H1 (cell line): ENCODE measurements at regions not wholly inside any gene's neighbourhood (a gene's known extent, or its start where the extent isn't known, plus 50 kb on each side); places are given as distances from the start of the nearest gene placed in this dataset.

Experiments used
- CHD2 ChIP-seq: IDR thresholded peaks from 2 replicates; pipeline ENCODE4 v1.6.1; 2012; ENCODE audit warnings: low read length, improper control_type of control experiment
- CHD7 ChIP-seq: fragments of 300-600 bp; sonication (generic); IDR thresholded peaks from 2 replicates; pipeline ENCODE4 v1.7.1; 2012; ENCODE audit warnings: low read length, moderate library complexity, mild to moderate bottlenecking, inconsistent platforms; ENCODE audit not compliant: insufficient replicate concordance
- FOSL1 ChIP-seq: IDR thresholded peaks from 2 replicates; pipeline ENCODE4 v1.6.1; 2011; ENCODE audit warnings: mild to moderate bottlenecking, low read depth, low read length, moderate library complexity; ENCODE audit not compliant: insufficient read depth
- MAFK ChIP-seq: IDR thresholded peaks from 2 replicates; pipeline ENCODE4 v1.6.1; 2012; ENCODE audit warnings: low read depth, mild to moderate bottlenecking, improper control_type of control experiment, low read length
- NRF1 ChIP-seq: IDR thresholded peaks from 2 replicates; pipeline ENCODE4 v1.6.1; 2011; ENCODE audit warnings: mild to moderate bottlenecking, low read depth, low read length, improper control_type of control experiment

GRCh38 chr6:122063076-122063475 is 336.4 kb upstream of the HSF2 start (continued):
- TF ChIP-seq CHD7 = no peak
- TF ChIP-seq NRF1 = no peak
- TF ChIP-seq MAFK = no peak
- TF ChIP-seq CHD2 = no peak
- TF ChIP-seq FOSL1 = no peak
